HepG2 (cell line): ENCODE measurements at regions not wholly inside any gene's neighbourhood (a gene's known extent, or its start where the extent isn't known, plus 50 kb on each side); places are given as distances from the start of the nearest gene placed in this dataset.

Source experiments
- ATAC-seq: fragments of 200-7000 bp; cut with Tn5 transposase; 3 replicates; pipeline ENCODE4 v1.9.1; 2020; ENCODE audit warnings: mild to moderate bottlenecking, moderate library complexity
- BruUV-seq: library from RNA; stranded (reverse); fragments of 400-500 nt; replicated peaks from 2 replicates; lab custom pipeline; 2021; lab: Mats Ljungman, UMichigan
- CTCF ChIA-PET: fragments of 300-600 bp; formaldehyde crosslinking; extraction: SDS; loops from one replicate; lab custom pipeline; 2021; ENCODE audit warnings: low total read pairs, inconsistent platforms, low intra/inter-chr PET ratio; lab: Yijun Ruan, JAX
- POLR2A ChIA-PET: fragments of 350-600 bp; sonication (Branson Sonifier 250); formaldehyde crosslinking; loops from one replicate; lab custom pipeline; 2020; ENCODE audit warnings: antibody characterized with exemption, inconsistent platforms; lab: Yijun Ruan, JAX
- DNase-seq: peaks from one replicate; pipeline ENCODE4 v3.0.0-alpha.2; 2015; ENCODE audit warnings: low spot score
- FAIRE-seq: peaks from 3 replicates; lab custom pipeline; 2011; peaks lifted over from hg19 to GRCh38; lab: Jason Lieb, UNC
- H2AFZ ChIP-seq: one replicate; pipeline ENCODE4 v1.6.1; 2011; ENCODE audit warnings: low read length, inconsistent platforms
- H3K27ac ChIP-seq: fragments of 300-600 bp; 3 replicates; pipeline ENCODE4 v1.8.0; 2011; ENCODE audit warnings: mixed run types, mild to moderate bottlenecking, mixed read lengths, low read length, inconsistent platforms; ENCODE audit not compliant: insufficient read depth; ENCODE audit errors: extremely low read length
- H3K27me3 ChIP-seq, 2 experiments: fragments of 200-600 bp in 1 of 2; 2 replicates in 1 of 2; 3 replicates in 1 of 2; pipeline versions ENCODE4 v1.6.0 to v1.8.0; 2011; ENCODE audit warnings: low read length in 2 of 2, mild to moderate bottlenecking in 2 of 2, moderate library complexity in 2 of 2, inconsistent platforms in 1 of 2; ENCODE audit not compliant: insufficient read depth in 2 of 2, control insufficient read depth in 1 of 2
- H3K36me3 ChIP-seq, 2 experiments: fragments of 200-600 bp in 1 of 2; replicated peaks in 1 of 2; 2 replicates in 1 of 2; 3 replicates in 1 of 2; pipeline versions ENCODE4 v1.5.1 to v1.8.0; 2011; ENCODE audit warnings: low read length in 2 of 2, inconsistent platforms in 1 of 2; ENCODE audit not compliant: insufficient read depth in 2 of 2, control insufficient read depth in 1 of 2
- H3K4me1 ChIP-seq: 2 replicates; pipeline ENCODE4 v1.5.1; 2012; ENCODE audit warnings: low read length, inconsistent platforms; ENCODE audit not compliant: insufficient read depth
- H3K4me2 ChIP-seq: 2 replicates; pipeline ENCODE4 v1.6.0; 2011; ENCODE audit warnings: low read depth, low read length, inconsistent platforms
- H3K4me3 ChIP-seq, 3 experiments: fragments of 200-600 bp in 1 of 3; sonication (generic), shearing (Covaris generic) in 1 of 3; replicated peaks in 1 of 3; 2 replicates each; pipeline ENCODE4 v1.5.1; 2011 to 2016; ENCODE audit warnings: low read length in 3 of 3, inconsistent platforms in 2 of 3, low read depth in 2 of 3, mild to moderate bottlenecking in 2 of 3, control low read depth in 1 of 3, mixed read lengths in 1 of 3; ENCODE audit not compliant: insufficient read depth in 1 of 3
- H3K79me2 ChIP-seq: one replicate; pipeline ENCODE4 v1.6.1; 2011; ENCODE audit warnings: low read length, inconsistent platforms; ENCODE audit not compliant: insufficient read depth
- H3K9ac ChIP-seq: 2 replicates; pipeline ENCODE4 v1.6.0; 2011; ENCODE audit warnings: mild to moderate bottlenecking, low read depth, low read length, inconsistent platforms; ENCODE audit not compliant: insufficient read depth
- H3K9me3 ChIP-seq: 2 replicates; pipeline ENCODE4 v1.5.1; 2012; ENCODE audit warnings: mild to moderate bottlenecking, low read length
- H4K20me1 ChIP-seq: 2 replicates; pipeline ENCODE4 v1.6.0; 2011; ENCODE audit warnings: inconsistent platforms, mild to moderate bottlenecking, low read length, moderate library complexity; ENCODE audit not compliant: insufficient read depth
- HOXA5 ChIP-seq: sonication (generic); formaldehyde crosslinking; IDR thresholded peaks from 2 replicates; pipeline ENCODE4 v1.4.0; 2020; ENCODE audit warnings: missing genetic modification reagents
- MIXL1 ChIP-seq: IDR thresholded peaks from 2 replicates; pipeline ENCODE4 v1.6.1; 2016
- MYPOP ChIP-seq: sonication (generic); formaldehyde crosslinking; IDR thresholded peaks from 2 replicates; pipeline ENCODE4 v1.8.1; 2023; ENCODE audit warnings: mild to moderate bottlenecking, moderate library complexity, missing genetic modification reagents
- RFX3 ChIP-seq: IDR thresholded peaks from 2 replicates; pipeline ENCODE4 v1.6.1; 2016; ENCODE audit warnings: missing biosample characterization, missing genetic modification reagents
- SAP130 ChIP-seq: IDR thresholded peaks from 2 replicates; pipeline ENCODE4 v1.6.1; 2016; ENCODE audit warnings: low read depth
- SIX1 ChIP-seq: sonication (generic); formaldehyde crosslinking; IDR thresholded peaks from 2 replicates; pipeline ENCODE4 v1.4.0; 2020; ENCODE audit warnings: missing genetic modification reagents, borderline replicate concordance
- TOPORS ChIP-seq: sonication (generic); formaldehyde crosslinking; IDR thresholded peaks from 2 replicates; pipeline ENCODE4 v1.8.0; 2023; ENCODE audit warnings: mild to moderate bottlenecking, missing genetic modification reagents
- ZBTB42 ChIP-seq: sonication (generic); formaldehyde crosslinking; IDR thresholded peaks from 2 replicates; pipeline ENCODE4 v1.5.0; 2020; ENCODE audit warnings: mild to moderate bottlenecking, missing genetic modification reagents
- ZBTB49 ChIP-seq: sonication (generic); formaldehyde crosslinking; IDR thresholded peaks from 2 replicates; pipeline ENCODE4 v1.4.0; 2020; ENCODE audit warnings: missing genetic modification reagents, borderline replicate concordance
- ZNF224 ChIP-seq: sonication (generic); formaldehyde crosslinking; IDR thresholded peaks from 2 replicates; pipeline ENCODE4 v1.5.0; 2020; ENCODE audit warnings: mild to moderate bottlenecking, missing genetic modification reagents
- ZNF234 ChIP-seq: sonication (generic); formaldehyde crosslinking; conservative IDR thresholded peaks from 2 replicates; pipeline ENCODE4 v1.5.1; 2020; ENCODE audit warnings: mild to moderate bottlenecking, missing genetic modification reagents
- ZNF367 ChIP-seq: sonication (generic); formaldehyde crosslinking; IDR thresholded peaks from 2 replicates; pipeline ENCODE4 v1.4.0; 2020; ENCODE audit warnings: missing genetic modification reagents, borderline replicate concordance
- ZNF558 ChIP-seq: sonication (generic); formaldehyde crosslinking; IDR thresholded peaks from 2 replicates; pipeline ENCODE4 v1.9.0; 2022; ENCODE audit warnings: mild to moderate bottlenecking, missing genetic modification reagents, borderline replicate concordance
- ZNF576 ChIP-seq: sonication (generic); formaldehyde crosslinking; IDR thresholded peaks from 2 replicates; pipeline ENCODE4 v1.4.0; 2020; ENCODE audit warnings: mild to moderate bottlenecking, missing genetic modification reagents
- ZSCAN22 ChIP-seq: sonication (generic); formaldehyde crosslinking; IDR thresholded peaks from 2 replicates; pipeline ENCODE4 v1.4.0; 2020; ENCODE audit warnings: mild to moderate bottlenecking, missing genetic modification reagents
- WGBS: methylation state at CpG from one replicate; pipeline ENCODE4 v1.1.6; 2017; ENCODE audit warnings: low lambda C conversion rate; 5-methylcytosine and 5-hydroxymethylcytosine counted together
- in situ Hi-C: cut with HindIII; loops from 2 replicates; pipeline ENCODE4 v1.10.0; 2017; ENCODE audit warnings: low pct_unique_long_range_greater_than_20kb; ENCODE audit not compliant: extremely low pct_ligation_motif_present
- intact Hi-C: fragments of 100-400 bp; cut with micrococcal nuclease; formaldehyde crosslinking; loops from one replicate; pipeline ENCODE4 v1.10.0; 2022; ENCODE audit not compliant: unreplicated experiment
- TF ChIP-seq, protein P1 (sequence below): sonication (generic); formaldehyde crosslinking; conservative IDR thresholded peaks from 2 replicates; pipeline ENCODE4 v1.4.0; 2020; ENCODE audit warnings: mild to moderate bottlenecking, missing genetic modification reagents, moderate library complexity

- TF ChIP-seq TOPORS (no peak), ZNF558 (CRISPR knock-in tag) (no peak), ZNF224 (CRISPR knock-in tag) (no peak), MIXL1 (no peak), ZNF576 (no peak), MYPOP (CRISPR knock-in tag) (no peak)
These were observed 265.4 kb downstream of the VPS13C start (continued) for GRCh38 chr15:61794881-61795280.

- intact Hi-C loops (no loop called here), in situ Hi-C loops (no loop called here)
- Histone ChIP-seq H3K79me2 (no peaks in the 10 kb centered on the region), H4K20me1 (no peaks in the 10 kb centered on the region), H3K9me3 (peaks cover 2% of the 10 kb centered on the region; the same call in 1 of the 2 replicates), H3K9ac (no peak overlapping the region), H2AFZ (no peak overlapping the region), H3K4me2 (no peak overlapping the region), H3K4me1 (no peaks in the 10 kb centered on the region), H3K27ac (no peak overlapping the region), H3K4me3 (no peak overlapping the region), H3K27me3 (peaks cover 0 to 7% of the 10 kb centered on the region in 2 experiments; a peak in 2 of 5 replicates), H3K36me3 (no peaks in the 10 kb centered on the region)
- BruUV-seq = no TSS peak
- WGBS = 9% methylated on average over 1 of the region's 1 CpG
- ATAC-seq = no peak
- ChIA-PET POLR2A (no interaction called here), CTCF (no interaction called here)
- no peak for DNase-seq
- FAIRE-seq = no peak
- TF ChIP-seq ZBTB42 (no peak), ZSCAN22 (CRISPR knock-in tag) (no peak), ZBTB49 (CRISPR knock-in tag) (no peak), RFX3 (CRISPR knock-in tag) (no peak), SIX1 (no peak), SAP130 (CRISPR knock-in tag) (no peak), HOXA5 (no peak), ZNF234 (CRISPR knock-in tag) (no peak), ZNF367 (CRISPR knock-in tag) (no peak)
- TF ChIP-seq, protein P1, sequence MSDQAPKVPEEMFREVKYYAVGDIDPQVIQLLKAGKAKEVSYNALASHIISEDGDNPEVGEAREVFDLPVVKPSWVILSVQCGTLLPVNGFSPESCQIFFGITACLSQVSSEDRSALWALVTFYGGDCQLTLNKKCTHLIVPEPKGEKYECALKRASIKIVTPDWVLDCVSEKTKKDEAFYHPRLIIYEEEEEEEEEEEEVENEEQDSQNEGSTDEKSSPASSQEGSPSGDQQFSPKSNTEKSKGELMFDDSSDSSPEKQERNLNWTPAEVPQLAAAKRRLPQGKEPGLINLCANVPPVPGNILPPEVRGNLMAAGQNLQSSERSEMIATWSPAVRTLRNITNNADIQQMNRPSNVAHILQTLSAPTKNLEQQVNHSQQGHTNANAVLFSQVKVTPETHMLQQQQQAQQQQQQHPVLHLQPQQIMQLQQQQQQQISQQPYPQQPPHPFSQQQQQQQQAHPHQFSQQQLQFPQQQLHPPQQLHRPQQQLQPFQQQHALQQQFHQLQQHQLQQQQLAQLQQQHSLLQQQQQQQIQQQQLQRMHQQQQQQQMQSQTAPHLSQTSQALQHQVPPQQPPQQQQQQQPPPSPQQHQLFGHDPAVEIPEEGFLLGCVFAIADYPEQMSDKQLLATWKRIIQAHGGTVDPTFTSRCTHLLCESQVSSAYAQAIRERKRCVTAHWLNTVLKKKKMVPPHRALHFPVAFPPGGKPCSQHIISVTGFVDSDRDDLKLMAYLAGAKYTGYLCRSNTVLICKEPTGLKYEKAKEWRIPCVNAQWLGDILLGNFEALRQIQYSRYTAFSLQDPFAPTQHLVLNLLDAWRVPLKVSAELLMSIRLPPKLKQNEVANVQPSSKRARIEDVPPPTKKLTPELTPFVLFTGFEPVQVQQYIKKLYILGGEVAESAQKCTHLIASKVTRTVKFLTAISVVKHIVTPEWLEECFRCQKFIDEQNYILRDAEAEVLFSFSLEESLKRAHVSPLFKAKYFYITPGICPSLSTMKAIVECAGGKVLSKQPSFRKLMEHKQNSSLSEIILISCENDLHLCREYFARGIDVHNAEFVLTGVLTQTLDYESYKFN (CRISPR knock-in tag) = no peak
These were observed 266.0 kb downstream of the VPS13C start for GRCh38 chr15:61794276-61794675.
